Uterus (tissue), 3 donors: ENCODE measurements at regions not wholly inside any gene's neighbourhood (a gene's known extent, or its start where the extent isn't known, plus 50 kb on each side); places are given as distances from the start of the nearest gene placed in this dataset.
A peak's percentile ranks its signal among the peaks of the same experiment; 100 is the strongest.
"Not testable (repeated sequence)": the region's sequence is repeated elsewhere in the genome, so short reads cannot be mapped to it uniquely, and the experiment has no call there.

Experiments used
- DNase-seq, 2 donors: peaks; one replicate each; pipeline ENCODE4 v3.0.0-alpha.2; 2019 to 2020
- H3K27ac ChIP-seq, 2 donors: fragments of 200-600 bp; sonication (generic); 1 replicate in 1 of 2; 2 replicates in 1 of 2; pipeline ENCODE4 v1.5.1; 2016 to 2018
- H3K27me3 ChIP-seq, 2 donors: fragments of 200-600 bp; sonication (generic); one replicate each; pipeline ENCODE4 v1.5.1; 2018 to 2019; ENCODE audit warnings: control low read depth in 1 of 2
- H3K36me3 ChIP-seq, 2 donors: fragments of 200-600 bp; sonication (generic); one replicate each; pipeline ENCODE4 v1.5.1; 2019; ENCODE audit warnings: control low read depth in 1 of 2
- H3K4me1 ChIP-seq, 2 donors: fragments of 200-600 bp; sonication (generic); one replicate each; pipeline ENCODE4 v1.5.1; 2018 to 2019; ENCODE audit warnings: control low read depth in 1 of 2
- H3K4me3 ChIP-seq, 2 donors: fragments of 200-600 bp; sonication (generic); 1 replicate in 1 of 2; 2 replicates in 1 of 2; pipeline ENCODE4 v1.5.1; 2018 to 2019; ENCODE audit warnings: mild to moderate bottlenecking in 1 of 2
- H3K9me3 ChIP-seq, 2 donors: fragments of 200-600 bp; sonication (generic); one replicate each; pipeline ENCODE4 v1.5.1; 2019; ENCODE audit warnings: control low read depth in 1 of 2
- CTCF ChIP-seq, 4 experiments: fragments of 200-600 bp in 2 of 4; fragments of 450-650 bp in 2 of 4; sonication (generic) in 2 of 4; IDR thresholded peaks; one replicate each; pipeline ENCODE4 v1.5.1; 2016 to 2019; ENCODE audit warnings: antibody characterized with exemption in 4 of 4, mild to moderate bottlenecking in 2 of 4, moderate library complexity in 1 of 4
- POLR2A ChIP-seq, 2 donors: fragments of 450-650 bp; IDR thresholded peaks; one replicate each; pipeline ENCODE4 v1.6.1; 2016; ENCODE audit warnings: antibody characterized with exemption in 2 of 2, mild to moderate bottlenecking in 1 of 2, moderate library complexity in 1 of 2
- intact Hi-C: fragments of 100-400 bp; cut with DNase I; formaldehyde crosslinking; loops from one replicate; pipeline ENCODE4 v1.15.1; 2023; ENCODE audit warnings: low total_unique reads
- donor health status: DM: yes; HTN: yes; CAD: no.

- H3K9me3 ChIP-seq: no peaks in the 10 kb centered on the region
- DNase-seq: no peak
- H3K27me3 ChIP-seq: no peaks in the 10 kb centered on the region
- intact Hi-C loops: no loop called here
- peaks cover 0 to 7% of the 10 kb centered on the region in 2 donors for H3K4me1 ChIP-seq
- no peak overlapping the region for H3K4me3 ChIP-seq
- H3K36me3 ChIP-seq: no peaks in the 10 kb centered on the region
- TF ChIP-seq POLR2A (IDR thresholded peaks at IDR 0.05) (no peak), CTCF (IDR thresholded peaks at IDR 0.05) (no peak)
- no peak overlapping the region for H3K27ac ChIP-seq
Observed at GRCh38 chr1:157431751-157432150, 120.6 kb downstream of the FCRL5 start.

- Histone ChIP-seq H3K4me1 (peaks cover 0 to 7% of the 10 kb centered on the region in 2 donors), H3K36me3 (no peaks in the 10 kb centered on the region), H3K27ac (no peak overlapping the region), H3K27me3 (no peaks in the 10 kb centered on the region), H3K9me3 (no peaks in the 10 kb centered on the region), H3K4me3 (no peak overlapping the region)
- intact Hi-C loops: no loop called here
- DNase-seq: peak in 1 of 2 donors; percentile 28
- no peak for TF ChIP-seq CTCF (IDR thresholded peaks at IDR 0.05)
- TF ChIP-seq POLR2A (IDR thresholded peaks at IDR 0.05): no peak
Observed at GRCh38 chr1:157429601-157430240, 122.6 kb downstream of the FCRL5 start.

GRCh38 chr1:157423764-157424163 is 128.6 kb downstream of the FCRL5 start:
- intact Hi-C loops, DNase-seq, H3K36me3 ChIP-seq, H3K27ac ChIP-seq, H3K4me1 ChIP-seq, H3K4me3 ChIP-seq, H3K27me3 ChIP-seq, H3K9me3 ChIP-seq: not testable (repeated sequence)

- intact Hi-C loops: no loop called here
- no peak for DNase-seq
- no peak overlapping the region for H3K4me3 ChIP-seq
- TF ChIP-seq CTCF (IDR thresholded peaks at IDR 0.05): no peak
- no peak for TF ChIP-seq POLR2A (IDR thresholded peaks at IDR 0.05)
- no peaks in the 10 kb centered on the region for H3K4me1 ChIP-seq
- no peaks in the 10 kb centered on the region for H3K27me3 ChIP-seq
- H3K36me3 ChIP-seq: no peaks in the 10 kb centered on the region
- no peak overlapping the region for H3K27ac ChIP-seq
- H3K9me3 ChIP-seq: no peaks in the 10 kb centered on the region
Observed at GRCh38 chr1:157419845-157420542, 132.3 kb downstream of the FCRL5 start.

GRCh38 chr1:157418659-157419058 is 133.7 kb downstream of the FCRL5 start:
- no peak overlapping the region for H3K27ac ChIP-seq
- intact Hi-C loops: no loop called here
- H3K27me3 ChIP-seq: no peaks in the 10 kb centered on the region
- no peaks in the 10 kb centered on the region for H3K9me3 ChIP-seq
- DNase-seq: no peak
- H3K4me1 ChIP-seq: no peaks in the 10 kb centered on the region
- no peaks in the 10 kb centered on the region for H3K36me3 ChIP-seq
- no peak for TF ChIP-seq CTCF (IDR thresholded peaks at IDR 0.05)
- TF ChIP-seq POLR2A (IDR thresholded peaks at IDR 0.05): no peak
- no peak overlapping the region for H3K4me3 ChIP-seq
